GM19025 (cell line): ENCODE measurements at regions not wholly inside any gene's neighbourhood (a gene's known extent, or its start where the extent isn't known, plus 50 kb on each side); places are given as distances from the start of the nearest gene placed in this dataset.
A peak's percentile ranks its signal among the peaks of the same experiment; 100 is the strongest.
"Not testable (repeated sequence)": the region's sequence is repeated elsewhere in the genome, so short reads cannot be mapped to it uniquely, and the experiment has no call there.

Experiments used
- ATAC-seq: cut with Tn5 transposase; IDR thresholded peaks from one replicate; pipeline ENCODE4 v1.9.1; 2021; ENCODE audit warnings: mild to moderate bottlenecking, low read depth, moderate library complexity; ENCODE audit not compliant: unreplicated experiment

DNA sequence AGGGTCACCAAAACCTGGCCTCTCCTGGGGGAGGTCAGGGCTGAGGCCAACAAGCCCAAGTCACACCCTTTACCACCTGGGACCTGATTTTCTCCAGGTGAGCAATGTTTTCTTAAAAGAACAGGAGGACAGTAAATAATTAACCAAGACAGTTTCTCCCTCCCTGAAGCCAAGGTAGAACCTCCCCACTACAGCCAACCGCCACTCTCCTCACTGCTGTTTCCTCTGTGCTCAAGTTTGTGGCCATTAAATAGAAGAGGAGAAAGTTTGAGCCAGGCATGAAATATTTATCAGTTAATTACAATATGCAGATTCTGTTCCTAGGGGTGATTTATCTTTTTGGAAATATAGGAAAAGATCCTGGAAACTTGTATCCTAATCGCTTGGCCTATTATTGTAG, 150.6 kb upstream of the ANKRD20A1 start:
- ATAC-seq: not testable (repeated sequence)

DNA sequence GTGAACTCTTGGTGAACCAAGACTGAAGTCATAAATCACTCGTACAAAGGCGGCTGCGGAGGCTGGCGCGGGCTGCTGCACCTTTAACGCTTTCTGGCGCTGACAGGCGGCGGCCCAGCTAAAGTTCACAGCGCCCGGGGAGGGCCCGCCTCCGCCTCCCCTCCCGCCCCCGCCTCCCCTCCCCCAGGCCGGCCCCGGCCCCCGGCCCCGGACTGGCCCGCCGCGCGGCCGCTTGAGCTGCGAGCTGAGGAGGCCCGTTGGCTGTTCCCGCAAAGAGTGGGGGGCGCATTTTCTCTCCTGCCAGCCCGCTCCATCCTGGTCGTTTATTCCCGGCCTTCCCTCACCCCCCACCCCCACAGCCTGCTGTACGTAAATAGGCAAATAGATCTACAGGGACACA, 147.3 kb upstream of the ANKRD20A1 start:
- ATAC-seq: not testable (repeated sequence)

- not testable (repeated sequence) for ATAC-seq
Measured at GRCh38 chr9:67711931-67712330, 146.8 kb upstream of the ANKRD20A1 start.

GRCh38 chr9:67712956-67713355, 145.8 kb upstream of the ANKRD20A1 start:
- ATAC-seq: not testable (repeated sequence)

GRCh38 chr9:67717830-67718388, 140.8 kb upstream of the ANKRD20A1 start:
- not testable (repeated sequence) for ATAC-seq

GRCh38 chr9:67720491-67720890, 138.2 kb upstream of the ANKRD20A1 start:
- ATAC-seq: not testable (repeated sequence)

DNA sequence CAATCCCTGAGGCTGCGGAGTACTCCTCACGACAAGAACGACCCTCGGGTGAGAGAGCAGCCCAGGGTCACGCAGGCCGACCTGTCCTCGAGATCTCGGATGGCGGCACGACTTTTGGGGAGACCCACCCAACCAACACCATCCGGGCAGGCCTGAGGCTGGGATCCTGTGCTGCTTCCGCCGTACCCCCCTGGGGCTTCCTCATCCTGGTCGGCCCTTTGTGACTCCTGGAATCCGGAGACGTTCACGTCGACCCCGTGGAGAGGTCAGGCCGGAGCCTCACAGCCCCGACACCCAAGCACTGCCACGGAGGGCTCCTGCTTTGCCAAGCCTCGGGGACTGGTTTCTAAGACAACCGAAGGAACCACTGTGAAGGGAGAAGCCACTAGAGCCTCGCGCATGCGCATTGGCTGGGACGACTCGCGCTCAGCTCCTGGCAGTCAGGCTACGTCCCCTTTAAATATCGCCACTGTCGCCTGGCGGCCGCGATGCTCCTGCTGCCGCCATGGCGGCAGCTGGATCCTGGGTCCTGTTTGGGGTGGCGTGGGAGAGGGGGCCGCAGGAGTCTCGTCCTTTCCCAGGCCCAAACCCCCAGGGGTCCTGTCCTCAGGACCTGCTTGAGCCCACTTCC, 136.2 kb upstream of the ANKRD20A1 start:
- peak; percentile 79 for ATAC-seq

DNA sequence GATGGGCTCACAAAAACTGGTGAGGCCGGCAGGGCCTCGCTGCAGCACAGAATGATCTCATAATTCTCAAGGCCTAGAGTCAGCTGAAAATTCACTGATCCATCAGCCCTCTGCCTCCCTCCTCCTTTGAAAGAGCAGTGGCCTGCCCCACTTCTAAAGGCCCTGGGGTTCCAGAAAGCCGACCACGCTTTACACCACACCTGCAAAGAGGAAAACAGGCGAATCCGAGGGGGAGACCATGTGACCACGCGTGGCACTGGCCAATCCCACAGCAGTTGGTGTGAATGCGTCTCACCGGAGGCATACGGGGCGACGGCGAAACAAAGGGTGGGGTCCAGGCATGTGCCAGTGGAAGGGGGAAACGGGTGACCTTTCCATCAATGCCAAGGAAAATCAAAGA, 135.5 kb upstream of the ANKRD20A1 start:
- not testable (repeated sequence) for ATAC-seq

DNA sequence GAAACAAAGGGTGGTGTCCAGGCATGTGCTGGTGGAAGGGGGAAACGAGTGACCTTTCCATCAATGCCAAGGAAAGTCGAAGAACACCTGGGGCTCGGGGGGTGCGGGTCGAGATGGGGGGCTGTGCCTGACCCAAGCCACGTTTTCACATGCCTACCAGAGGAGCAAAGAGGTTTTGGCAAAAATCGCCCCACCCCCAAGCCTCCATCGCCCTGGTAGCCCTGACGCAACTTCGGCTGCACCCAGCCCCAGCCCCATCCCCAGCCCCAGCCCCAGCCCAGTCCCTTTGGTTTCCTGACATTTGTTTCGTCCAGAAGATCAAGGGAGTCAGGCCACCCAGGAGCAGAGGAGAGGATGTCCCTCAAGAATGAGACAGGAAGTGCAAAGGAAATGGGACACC, 133.8 kb upstream of the ANKRD20A1 start:
- ATAC-seq: not testable (repeated sequence)

- ATAC-seq: peak; percentile 66
Measured at GRCh38 chr9:67726213-67726988, 132.3 kb upstream of the ANKRD20A1 start.

DNA sequence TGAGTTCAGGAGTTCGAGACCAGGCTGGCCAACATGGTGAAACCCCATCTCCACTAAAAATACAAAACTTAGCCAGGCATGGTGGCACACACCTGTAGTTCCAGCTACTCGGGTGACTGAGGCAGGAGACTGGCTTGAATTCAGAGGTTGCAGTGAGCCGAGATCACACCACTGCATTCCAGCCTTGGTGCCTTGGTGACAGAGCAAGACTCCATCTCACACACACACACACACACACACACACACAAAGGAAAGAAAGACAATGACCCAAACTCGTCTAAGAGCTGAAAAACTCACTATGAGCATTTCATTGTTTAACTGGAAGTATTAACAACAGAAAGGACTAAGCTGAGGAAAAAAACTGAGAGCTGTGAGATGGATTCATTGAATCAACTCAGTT, 95.6 kb upstream of the ANKRD20A1 start:
- ATAC-seq: not testable (repeated sequence)

DNA sequence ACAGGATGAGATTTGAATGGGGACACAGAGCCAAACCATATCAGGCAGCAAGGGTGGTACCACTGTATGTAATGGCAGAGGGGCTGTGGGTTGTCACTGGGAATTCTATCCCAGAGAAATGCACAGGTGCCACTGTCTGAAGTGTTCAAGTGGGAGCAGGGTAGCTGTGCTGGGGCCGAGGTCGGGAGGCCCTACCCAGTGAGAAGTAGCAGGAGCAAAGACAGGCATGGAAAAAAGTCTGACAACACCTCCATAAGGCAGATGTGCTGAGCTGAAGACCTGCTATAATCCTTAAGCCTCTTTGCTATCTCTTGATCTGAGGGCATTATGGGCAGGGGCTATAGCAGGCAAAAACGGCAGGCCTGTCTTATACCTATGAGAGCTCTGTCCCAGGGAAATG, 86.9 kb upstream of the ANKRD20A1 start:
- ATAC-seq: not testable (repeated sequence)

GRCh38 chr9:67800170-67800569, 58.6 kb upstream of the ANKRD20A1 start:
- not testable (repeated sequence) for ATAC-seq
